RPMI8226 (cell line): ENCODE measurements at regions not wholly inside any gene's neighbourhood (a gene's known extent, or its start where the extent isn't known, plus 50 kb on each side); places are given as distances from the start of the nearest gene placed in this dataset.
"Not testable (repeated sequence)": the region's sequence is repeated elsewhere in the genome, so short reads cannot be mapped to it uniquely, and the experiment has no call there.

ENCODE experiments used
- DNase-seq: peaks from one replicate; pipeline ENCODE4 v3.0.0-alpha.2; 2015

DNA sequence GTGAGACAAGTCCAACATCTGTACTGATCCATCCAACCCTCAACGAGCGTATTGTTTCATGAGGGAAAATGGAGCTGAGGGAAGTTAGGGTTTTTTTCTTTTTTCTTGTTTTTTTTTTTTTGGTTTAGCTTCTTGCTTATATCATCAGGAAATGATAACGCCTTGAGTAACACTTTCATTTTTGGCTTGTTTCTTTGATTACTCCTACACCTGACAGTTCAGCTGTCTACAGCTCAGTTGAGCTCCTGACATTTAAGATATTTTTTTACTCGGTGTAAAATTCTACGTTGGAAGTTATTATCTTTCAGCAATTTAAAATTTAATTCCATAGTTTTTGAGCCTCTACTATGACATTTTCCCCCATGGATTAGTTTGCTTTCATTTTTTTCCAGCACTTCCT lies 691.0 kb upstream of the HTR2C start:
- no peak for DNase-seq

DNA sequence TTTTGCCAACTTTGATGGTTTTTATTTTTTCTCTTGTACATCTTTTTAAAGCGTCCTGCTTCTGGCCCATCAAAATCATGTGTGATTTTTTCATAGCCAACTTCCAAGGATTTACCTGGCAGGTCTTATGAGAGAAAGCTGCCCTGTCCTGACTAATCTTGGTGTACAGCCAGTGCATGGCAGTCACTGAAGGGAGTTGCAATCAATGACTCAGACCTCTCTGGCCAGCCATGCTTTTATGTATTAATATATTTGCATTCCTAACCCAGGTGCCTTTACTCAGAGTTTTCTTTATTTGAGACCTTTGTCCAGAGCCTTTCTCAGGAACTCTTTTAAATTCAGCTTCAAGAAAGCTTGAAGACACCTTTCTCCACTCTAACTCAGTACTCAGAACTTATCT lies 691.5 kb upstream of the HTR2C start:
- no peak for DNase-seq

GRCh38 chrX:113873056-113873455 lies 710.8 kb upstream of the HTR2C start:
- DNase-seq = no peak

GRCh38 chrX:113868711-113869110 lies 715.2 kb upstream of the HTR2C start:
- no peak for DNase-seq

- DNase-seq = peak; percentile 2
Observed at GRCh38 chrX:113868177-113868576, 715.7 kb upstream of the HTR2C start.

DNA sequence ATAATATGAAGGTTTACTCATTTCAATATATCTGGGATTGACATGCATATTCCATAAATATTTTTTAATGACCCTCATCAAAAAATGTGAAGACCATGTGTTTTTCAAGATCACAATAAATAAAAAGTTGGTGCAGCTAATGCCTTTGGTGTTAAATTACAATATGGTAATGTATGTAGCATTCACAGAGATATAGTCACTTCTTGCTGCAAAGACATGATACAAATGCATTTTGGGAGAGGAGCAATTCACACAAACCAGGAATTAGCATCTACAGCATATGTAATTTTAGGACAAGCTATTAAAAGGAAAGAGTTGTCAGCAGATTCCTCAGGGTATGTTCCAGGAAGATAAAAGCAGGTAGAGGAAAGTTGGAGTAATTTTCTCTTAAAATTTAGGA lies 734.5 kb upstream of the HTR2C start:
- DNase-seq = no peak

GRCh38 chrX:113833096-113834055 lies 750.5 kb upstream of the HTR2C start:
- DNase-seq = no peak

GRCh38 chrX:113828470-113828869 lies 755.4 kb upstream of the HTR2C start:
- no peak for DNase-seq

- no peak for DNase-seq
Observed at GRCh38 chrX:113818346-113818745, 765.5 kb upstream of the HTR2C start.

DNA sequence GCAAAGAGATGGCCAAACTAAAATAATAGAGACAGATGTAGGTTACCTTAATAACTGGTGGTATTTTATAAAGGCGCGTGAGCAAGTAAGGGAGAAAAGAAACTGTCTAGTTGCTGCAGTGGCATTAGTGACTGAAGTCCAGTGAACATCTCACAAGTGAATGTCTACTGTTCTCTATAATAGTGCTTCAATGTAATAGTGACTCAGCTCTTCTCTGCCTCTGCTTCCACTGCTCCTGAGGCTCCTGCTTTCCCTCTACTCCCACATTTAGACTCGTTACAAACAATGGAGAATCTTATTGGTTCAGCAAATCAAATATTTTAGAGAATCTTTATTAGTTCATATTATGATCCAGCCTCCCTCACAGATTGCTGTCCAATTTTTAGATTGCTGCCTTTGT lies 779.1 kb upstream of the HTR2C start:
- DNase-seq = no peak

DNA sequence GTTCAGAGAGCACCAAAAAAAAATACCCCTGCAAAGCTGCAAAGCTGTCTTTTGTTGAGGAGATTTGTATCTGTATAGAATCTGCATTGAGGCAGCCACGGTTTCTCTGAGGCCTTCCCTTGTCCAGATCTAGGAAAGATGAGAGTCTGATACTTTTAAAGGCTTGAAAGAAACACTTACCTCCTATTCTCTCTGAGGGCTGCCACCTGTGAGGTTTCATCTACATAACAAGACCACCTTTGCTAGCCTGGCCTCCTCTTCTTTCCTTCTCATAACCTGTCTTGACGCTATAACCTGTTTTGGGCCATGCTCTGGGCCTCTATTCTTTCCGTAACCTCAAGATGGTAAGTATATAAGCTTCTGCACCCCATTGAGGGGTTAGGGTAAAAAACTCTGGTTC lies 779.6 kb upstream of the HTR2C start:
- DNase-seq = no peak

- DNase-seq = no peak
Observed at GRCh38 chrX:113802837-113803236, 781.0 kb upstream of the HTR2C start.

- no peak for DNase-seq
Observed at GRCh38 chrX:113800955-113801354, 782.9 kb upstream of the HTR2C start.

DNA sequence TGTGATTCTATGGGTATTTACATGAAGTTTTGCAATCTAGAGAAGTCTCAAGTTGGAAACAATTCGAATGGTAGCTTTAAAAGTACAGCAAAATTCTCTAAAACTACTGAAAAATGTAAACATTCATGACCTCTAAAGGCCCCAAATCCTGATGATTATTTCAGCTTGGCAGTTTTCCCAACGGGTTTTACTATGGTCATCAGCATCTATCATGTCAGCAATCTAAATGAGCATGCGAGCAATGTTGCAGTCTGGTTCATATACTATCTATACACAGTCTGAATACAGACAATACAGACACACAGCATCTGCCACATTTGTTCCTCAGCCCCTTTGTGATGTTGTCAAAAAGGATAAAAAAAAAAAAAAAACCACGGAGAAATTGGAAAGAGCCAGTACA lies 790.3 kb upstream of the HTR2C start:
- no peak for DNase-seq

DNA sequence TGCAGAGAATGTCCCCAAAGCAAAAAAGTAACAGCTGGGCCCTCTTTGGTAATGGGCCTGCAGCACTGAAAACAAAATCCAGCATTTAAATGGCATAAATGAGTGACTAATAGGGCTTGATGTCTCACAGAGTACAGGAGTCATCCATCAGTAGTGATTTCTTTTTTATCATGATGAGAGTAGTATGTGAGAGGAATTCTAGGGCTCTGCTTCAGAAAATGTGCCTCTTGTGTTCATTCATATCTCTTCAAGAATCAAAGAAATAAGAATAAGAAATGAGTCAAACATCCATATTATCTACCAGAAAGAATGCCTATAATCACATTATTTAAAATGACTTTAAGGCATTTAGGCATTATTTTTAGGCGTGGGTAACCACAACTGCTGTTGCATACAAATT lies 792.9 kb upstream of the HTR2C start:
- DNase-seq = no peak

DNA sequence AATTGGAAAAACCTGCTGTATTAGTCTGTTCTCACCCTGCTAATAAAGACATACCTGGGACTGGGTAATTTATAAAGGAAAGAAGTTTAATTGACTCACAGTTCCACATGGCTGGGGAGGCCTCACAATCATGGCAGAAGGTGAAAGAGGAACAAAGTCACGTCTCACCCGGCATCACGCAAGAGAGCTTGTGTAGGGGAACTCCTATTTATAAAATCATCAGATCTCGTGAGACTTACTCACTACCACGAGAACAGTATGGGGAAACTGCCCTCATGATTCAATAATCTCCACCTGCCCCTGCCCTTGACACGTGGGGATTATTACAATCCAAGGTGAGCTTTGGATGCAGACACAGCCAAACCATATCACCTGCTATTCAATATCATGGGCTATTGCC lies 799.1 kb upstream of the HTR2C start:
- not testable (repeated sequence) for DNase-seq

GRCh38 chrX:113770806-113771205 lies 813.1 kb upstream of the HTR2C start:
- DNase-seq = no peak

DNA sequence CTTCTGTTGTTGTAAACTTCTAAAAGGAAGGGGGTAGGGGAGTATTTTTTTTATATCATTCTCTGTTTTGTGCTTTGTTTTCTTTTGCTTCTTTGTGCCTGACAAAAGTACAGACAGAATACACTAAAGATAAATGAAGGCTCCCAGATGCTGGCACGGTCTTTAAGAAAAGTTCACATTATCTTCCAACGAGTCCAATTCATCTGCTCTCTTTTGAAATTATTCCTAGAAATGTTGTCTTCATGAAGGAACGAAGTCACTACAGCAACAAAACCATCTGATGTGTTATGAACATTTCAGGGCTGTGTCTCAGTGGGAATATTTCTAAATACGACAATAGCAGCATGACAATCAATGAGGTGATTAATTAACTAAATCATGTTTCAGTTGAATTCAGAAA lies 813.8 kb upstream of the HTR2C start:
- DNase-seq = no peak

DNA sequence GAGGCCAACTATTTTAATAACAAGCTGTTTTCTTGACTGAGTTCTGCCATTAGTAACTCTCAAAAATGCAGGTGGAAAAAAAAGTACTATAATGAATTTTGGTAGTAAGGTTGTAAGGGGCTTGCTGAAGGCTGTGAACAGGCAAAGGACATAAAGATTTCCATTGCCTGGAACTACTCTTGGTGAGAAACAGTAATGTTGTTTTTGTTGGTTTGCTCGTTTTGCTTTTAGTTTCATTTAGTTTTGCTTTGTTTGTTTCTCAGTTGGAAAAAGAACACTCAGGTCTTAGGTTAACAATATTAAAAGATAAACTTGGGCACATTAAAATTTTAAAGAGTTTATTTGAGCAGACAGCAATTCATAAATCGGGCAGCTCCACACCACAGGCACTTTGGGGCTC lies 824.5 kb upstream of the HTR2C start:
- no peak for DNase-seq

DNA sequence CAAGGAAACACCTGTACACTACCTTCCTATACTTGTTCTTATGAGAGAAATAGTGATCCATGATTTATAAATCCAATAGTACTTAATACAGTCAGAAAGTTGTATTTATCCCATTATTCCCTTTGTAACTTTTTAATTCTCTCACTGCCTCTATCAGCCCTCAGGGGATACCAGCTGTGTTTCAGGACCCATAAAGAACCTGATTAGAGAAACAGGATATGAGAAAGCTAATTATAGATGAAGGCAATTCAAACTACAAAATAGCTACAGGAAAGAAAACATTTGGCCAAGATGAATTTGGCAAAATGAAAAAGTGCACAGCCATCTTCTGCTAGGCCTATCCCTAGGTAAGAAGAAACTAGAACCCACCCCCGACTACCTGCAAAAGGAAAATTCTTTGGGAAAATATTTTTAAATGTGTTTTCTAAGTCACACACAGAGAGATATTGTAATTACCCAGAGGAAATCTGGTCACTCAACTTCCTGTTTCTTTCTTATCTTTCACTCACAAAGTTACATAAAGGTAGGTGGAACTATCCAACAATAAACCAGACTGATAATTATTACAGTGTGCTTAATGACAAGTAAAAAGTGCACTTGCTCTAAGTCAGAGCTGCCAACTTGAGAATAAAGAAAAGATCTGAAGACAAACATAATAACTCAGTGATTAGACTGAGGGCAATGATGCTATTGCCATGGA lies 836.5 kb upstream of the HTR2C start:
- DNase-seq = no peak

- DNase-seq = peak; percentile 4
Observed at GRCh38 chrX:113743069-113743468, 840.8 kb upstream of the HTR2C start.

DNA sequence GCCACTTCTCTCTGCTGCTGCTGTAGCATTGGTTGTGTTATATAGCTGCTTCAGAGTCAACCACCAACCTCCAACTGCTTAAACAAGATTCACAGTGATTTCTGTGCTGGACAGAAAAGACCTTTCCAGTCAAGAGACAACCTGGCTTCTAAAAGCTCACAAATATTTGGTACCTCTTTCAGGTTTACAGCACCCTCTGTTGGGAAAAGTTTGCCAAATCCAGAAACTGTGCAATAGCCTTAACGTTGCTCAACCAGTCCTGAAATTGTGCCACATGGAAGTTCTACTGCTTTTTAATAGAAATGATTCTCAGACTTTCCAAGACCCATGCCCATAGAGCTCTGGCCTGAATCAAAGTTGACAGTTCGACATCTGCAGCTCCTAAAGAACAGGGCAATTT lies 842.1 kb upstream of the HTR2C start:
- no peak for DNase-seq

- DNase-seq = no peak
Observed at GRCh38 chrX:113728937-113729336, 854.9 kb upstream of the HTR2C start.

- DNase-seq = no peak
Observed at GRCh38 chrX:113726898-113727297, 857.0 kb upstream of the HTR2C start.
